Right kidney (tissue), 1 donor: ENCODE measurements at regions not wholly inside any gene's neighbourhood (a gene's known extent, or its start where the extent isn't known, plus 50 kb on each side); places are given as distances from the start of the nearest gene placed in this dataset.
"Not testable (repeated sequence)": the region's sequence is repeated elsewhere in the genome, so short reads cannot be mapped to it uniquely, and the experiment has no call there.

Experiments used
- DNase-seq: peaks from one replicate; pipeline ENCODE4 v3.0.0-alpha.2; 2016

DNA sequence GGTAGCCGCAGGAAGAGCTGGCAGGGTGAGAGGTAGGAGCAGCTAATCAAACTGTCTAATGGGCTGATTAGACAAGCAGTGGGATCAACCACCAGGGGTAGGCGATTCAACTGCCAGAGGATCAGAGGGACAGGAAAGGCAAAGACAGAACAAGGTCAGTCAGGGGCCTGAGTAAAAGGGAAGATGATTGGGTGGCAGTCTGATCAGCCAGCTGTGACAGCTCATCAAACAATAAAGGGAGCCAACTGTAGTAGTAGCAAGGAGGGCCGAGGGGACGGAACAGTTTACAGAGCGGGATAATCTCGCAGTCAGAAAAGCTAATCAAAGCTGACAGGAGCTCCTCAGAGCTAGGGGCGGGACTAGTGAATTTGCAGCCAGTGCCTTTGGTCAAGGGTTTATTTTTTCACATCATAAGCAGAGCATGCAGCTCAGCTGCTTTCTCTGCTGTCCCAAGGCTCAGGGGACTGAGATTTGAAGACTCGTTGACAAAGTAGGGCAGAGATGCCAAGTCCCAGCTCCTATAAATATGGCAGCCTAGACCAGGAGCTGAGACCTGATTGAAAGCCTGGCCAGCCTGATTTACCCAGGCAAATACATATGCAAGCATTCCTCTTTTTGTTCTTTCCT lies 418.2 kb downstream of the GABRG2 start:
- no peak for DNase-seq

GRCh38 chr5:162487528-162488525 lies 420.3 kb downstream of the GABRG2 start:
- DNase-seq: no peak

DNA sequence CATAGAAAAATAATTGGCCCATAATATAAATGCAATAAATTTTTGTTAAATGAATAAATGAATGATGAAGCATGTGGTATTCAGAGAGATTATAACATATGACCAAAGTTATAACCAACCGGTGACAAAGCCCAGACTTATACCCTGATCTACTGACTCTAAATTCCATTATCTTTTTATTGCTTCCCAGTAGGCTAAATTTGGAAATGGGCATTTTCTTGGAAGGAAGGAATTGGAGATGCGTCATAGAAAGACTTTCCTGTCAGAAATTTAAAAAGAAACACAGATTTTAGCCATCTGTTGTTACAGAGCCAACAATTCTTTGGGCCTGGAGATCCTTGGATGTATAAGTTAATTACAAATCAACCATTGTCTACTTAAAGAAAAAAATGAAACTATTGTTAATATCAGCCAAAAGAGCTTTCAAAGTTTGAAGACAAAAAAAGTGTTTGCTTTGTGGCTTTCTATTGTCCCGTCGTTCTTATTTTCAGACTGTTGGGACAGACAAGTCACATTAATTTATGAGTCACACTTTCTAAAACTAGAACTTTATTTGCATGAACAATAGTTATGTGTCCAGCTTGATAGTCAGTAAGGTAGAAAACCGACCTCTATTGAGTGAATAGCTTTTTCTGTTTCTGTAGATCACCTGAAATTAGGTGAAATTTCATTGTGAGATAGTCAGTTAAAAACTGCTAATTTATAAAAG lies 428.7 kb downstream of the GABRG2 start:
- DNase-seq: no peak

DNA sequence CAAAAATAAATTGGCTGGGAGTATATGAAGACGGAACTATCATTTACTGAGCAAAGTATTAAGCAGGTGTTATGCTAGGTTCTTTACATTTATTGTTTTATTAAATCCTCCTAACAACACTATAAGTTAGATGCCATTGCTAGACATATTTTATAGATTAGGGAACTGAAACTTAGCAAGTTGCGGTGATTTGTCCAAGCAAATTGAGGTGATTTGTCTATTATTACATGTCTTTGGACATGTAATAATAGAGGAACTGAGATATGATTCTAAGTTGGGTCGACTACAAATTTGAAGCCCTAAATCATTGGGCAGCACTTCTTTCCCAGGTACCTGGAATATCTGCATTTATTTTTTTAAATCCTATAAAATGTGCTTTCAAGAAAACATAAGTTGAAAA lies 429.9 kb downstream of the GABRG2 start:
- DNase-seq: no peak

- no peak for DNase-seq
Measured at GRCh38 chr5:162502780-162503179, 435.2 kb downstream of the GABRG2 start.

DNA sequence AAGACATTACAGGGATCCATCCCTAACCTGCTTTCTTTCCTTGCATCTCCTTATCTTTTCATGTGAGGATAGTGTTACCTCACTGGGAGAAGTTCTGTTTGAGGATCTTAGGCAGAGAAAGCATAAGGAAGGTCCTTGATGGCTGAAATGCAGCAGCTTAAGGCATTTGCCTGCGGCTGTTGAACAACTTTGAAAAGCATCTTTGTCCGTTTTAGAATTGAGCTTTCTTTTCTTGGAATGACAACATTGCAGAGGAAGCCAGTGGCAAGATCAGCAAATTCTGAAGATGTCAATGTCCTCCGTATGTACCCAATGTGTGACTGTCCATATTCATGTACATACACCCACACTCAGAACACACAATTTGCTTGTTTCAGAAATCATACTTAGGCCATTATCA lies 436.2 kb downstream of the GABRG2 start:
- DNase-seq: no peak

DNA sequence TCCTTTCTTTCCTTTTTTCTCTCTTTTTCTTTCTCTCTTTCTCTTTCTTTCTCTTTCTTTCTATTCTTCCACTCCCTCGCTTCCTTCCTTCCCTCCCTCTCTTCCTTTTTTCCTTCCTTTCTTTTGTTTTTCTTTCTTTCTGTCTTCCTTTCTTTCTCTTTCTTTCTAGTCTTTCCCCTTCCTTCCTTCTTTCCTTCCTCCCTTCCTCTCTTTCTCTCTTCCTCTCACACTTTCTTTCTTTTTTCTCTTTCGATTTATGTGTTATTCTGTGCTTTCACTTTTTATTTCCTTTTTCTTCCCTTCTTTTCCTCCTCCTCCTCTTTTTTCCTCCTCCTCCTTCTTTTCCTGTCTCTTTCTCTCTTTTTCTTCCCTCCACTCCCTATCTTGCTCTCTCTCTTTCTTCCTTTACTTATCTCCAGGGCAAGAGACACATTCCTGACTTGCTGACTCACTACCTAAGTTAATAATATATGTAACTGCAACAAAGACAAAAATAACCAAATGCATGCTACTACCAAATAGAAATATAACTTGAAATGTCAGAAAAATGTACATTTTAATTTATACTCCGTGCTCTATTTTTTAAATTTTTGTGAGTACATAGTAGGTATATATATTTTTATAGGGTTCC lies 445.5 kb downstream of the GABRG2 start:
- DNase-seq: no peak

- no peak for DNase-seq
Measured at GRCh38 chr5:162514116-162514515, 446.5 kb downstream of the GABRG2 start.

DNA sequence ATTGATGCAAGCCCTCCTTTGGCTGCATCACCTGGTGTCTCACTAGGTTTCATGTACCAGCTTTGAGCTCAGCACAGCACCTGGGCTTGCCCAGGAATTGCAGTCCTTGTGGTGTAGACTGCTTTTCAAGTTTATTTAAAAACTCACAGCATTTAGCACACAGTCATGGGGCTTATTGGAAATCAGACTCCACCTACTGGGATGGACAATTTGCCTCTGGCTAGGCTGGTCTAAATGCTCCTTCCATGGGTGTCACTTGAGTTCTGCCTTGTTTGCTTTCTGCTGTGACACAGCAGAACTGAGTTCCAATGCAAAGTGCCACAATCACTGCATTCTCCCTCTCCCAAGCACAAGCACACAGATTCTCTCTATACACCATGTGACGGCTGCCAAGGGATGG lies 453.3 kb downstream of the GABRG2 start:
- no peak for DNase-seq

- DNase-seq: no peak
Measured at GRCh38 chr5:162529209-162529608, 461.6 kb downstream of the GABRG2 start.

DNA sequence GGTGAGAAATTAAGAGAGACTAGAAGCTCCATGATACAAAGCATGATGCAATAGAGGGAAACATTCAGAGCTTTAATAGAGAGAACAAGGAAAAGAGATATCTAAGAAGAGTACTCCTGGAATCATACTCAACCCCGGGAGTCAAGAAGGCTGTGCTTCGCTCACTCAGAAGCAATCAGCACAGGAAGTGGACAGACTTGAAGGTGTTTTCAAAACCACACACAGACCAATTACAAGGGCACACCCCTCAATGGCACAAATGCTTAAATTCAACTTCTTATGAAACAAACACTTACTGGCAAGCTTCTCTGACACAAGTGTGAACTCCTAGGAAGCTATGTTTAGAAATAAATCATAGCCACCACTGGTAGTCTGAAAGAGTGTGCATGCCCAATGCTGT lies 462.3 kb downstream of the GABRG2 start:
- DNase-seq: no peak

GRCh38 chr5:162543437-162543836 lies 475.9 kb downstream of the GABRG2 start:
- DNase-seq: no peak

DNA sequence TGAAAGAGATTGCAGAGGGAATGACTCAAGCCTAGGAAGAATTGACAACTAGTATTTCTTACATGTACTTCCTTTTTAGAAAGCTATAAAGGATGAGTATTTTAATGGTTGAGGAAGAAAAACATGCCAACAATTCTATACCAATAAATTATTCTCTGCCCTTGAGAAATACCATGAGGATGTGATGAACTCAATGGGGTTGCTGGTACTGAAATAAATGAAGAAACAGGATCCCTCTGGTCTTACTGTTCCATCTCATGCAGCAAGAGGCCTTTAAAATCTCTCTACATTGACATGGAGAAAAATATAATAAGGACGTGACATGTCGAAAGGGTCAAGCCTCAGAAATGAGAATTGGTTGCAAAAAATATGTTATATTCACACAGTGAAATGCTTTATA lies 477.3 kb downstream of the GABRG2 start:
- DNase-seq: no peak

- DNase-seq: no peak
Measured at GRCh38 chr5:162550236-162550635, 482.7 kb downstream of the GABRG2 start.

- DNase-seq: no peak
Measured at GRCh38 chr5:162558120-162558519, 490.5 kb downstream of the GABRG2 start.

DNA sequence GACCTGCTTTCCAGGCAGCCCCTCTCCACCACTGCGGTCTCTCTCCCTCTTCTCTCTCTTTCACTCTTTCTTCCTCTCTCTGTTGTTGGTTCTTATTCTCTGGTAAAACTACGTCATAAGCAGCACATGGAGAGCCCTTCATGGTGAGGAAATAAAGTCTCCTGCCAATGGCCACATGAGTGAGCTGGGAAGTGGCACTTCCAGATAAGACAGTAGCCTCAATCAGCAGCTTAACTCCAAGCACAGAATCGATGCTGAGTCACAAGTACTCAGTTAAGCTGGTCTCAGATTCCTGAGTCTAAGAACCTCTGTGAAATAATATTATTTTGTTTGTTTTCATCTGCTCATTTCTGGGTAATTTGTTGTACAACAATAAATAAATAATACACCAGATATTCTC lies 500.1 kb downstream of the GABRG2 start:
- DNase-seq: no peak

DNA sequence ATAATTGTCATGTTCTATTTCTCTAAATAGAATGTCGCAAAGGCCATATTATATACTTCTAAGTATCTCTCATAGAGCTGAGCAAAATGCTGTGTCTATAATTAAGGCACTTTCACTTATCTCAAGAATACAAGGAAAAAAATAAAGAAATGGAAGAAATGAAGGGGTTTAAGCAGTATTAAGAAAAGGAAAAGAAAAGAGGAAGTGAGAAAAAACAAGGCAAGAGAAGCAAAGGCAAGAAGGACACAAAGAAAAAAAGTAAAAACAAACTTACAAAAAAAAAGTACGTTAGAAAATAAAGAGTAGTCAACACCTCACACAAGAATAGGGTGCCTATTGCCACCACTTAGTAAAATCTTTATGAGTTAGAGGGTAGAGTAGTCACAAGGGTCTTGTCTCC lies 506.2 kb downstream of the GABRG2 start:
- DNase-seq: no peak

- DNase-seq: no peak
Measured at GRCh38 chr5:162591724-162592123, 524.2 kb downstream of the GABRG2 start.

DNA sequence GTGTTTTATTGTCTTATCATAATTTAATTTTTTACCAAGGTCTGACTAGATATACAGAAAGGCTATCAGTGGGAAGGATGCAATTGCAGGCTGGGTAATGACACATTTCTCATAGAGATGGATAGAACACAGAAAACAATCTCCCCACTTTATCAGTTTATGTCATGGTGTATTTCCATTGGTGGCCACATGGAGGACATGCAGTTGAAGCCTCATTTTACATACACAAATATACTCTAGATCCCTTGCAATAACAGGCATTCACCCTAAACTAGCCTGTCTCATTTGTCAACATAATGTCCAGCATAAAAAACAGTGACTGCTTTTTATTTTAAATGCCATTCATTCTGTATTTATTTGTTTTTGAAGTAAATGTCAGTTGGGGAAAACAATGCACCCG lies 526.3 kb downstream of the GABRG2 start:
- DNase-seq: no peak

GRCh38 chr5:162603443-162604070 lies 536.0 kb downstream of the GABRG2 start:
- no peak for DNase-seq

- no peak for DNase-seq
Measured at GRCh38 chr5:162607879-162608278, 540.3 kb downstream of the GABRG2 start.

GRCh38 chr5:162621726-162622263 lies 554.2 kb downstream of the GABRG2 start:
- not testable (repeated sequence) for DNase-seq
